ENCODE measurements at regions not wholly inside any gene's neighbourhood (a gene's known extent, or its start where the extent isn't known, plus 50 kb on each side); places are given as distances from the start of the nearest gene placed in this dataset.
"Not testable (repeated sequence)": the region's sequence is repeated elsewhere in the genome, so short reads cannot be mapped to it uniquely, and the experiment has no call there.

DNA sequence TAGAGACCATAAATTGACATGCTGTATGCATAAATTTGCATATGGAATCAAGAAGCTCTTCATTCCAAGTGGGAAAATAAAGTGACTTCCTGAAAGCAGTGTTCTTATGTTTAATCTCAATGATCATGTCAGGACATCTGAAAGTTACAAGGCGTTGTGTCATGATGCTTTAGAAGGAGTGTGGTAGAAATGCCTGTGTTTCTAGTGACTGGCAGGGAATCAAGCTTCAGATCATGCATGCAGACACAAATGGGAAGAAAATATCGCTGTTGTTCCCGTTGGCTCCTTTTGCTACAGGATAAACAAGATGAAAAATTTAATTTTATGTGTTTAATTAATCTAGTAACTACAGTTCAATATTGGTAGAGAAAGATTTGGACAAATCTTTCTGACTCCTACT is 298.1 kb upstream of the SYT1 start:
- TF ChIP-seq, protein P1, sequence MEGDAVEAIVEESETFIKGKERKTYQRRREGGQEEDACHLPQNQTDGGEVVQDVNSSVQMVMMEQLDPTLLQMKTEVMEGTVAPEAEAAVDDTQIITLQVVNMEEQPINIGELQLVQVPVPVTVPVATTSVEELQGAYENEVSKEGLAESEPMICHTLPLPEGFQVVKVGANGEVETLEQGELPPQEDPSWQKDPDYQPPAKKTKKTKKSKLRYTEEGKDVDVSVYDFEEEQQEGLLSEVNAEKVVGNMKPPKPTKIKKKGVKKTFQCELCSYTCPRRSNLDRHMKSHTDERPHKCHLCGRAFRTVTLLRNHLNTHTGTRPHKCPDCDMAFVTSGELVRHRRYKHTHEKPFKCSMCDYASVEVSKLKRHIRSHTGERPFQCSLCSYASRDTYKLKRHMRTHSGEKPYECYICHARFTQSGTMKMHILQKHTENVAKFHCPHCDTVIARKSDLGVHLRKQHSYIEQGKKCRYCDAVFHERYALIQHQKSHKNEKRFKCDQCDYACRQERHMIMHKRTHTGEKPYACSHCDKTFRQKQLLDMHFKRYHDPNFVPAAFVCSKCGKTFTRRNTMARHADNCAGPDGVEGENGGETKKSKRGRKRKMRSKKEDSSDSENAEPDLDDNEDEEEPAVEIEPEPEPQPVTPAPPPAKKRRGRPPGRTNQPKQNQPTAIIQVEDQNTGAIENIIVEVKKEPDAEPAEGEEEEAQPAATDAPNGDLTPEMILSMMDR (conservative IDR thresholded peaks at IDR 0.05; ENCODE audit: control insufficient read depth, insufficient read depth, low read depth, low read length): no peak
- DNase-seq (ENCODE audit: low read depth): no peak
- H3K4me3 ChIP-seq (ENCODE audit: control insufficient read depth, low read depth, low read length): no peak overlapping the region

DNA sequence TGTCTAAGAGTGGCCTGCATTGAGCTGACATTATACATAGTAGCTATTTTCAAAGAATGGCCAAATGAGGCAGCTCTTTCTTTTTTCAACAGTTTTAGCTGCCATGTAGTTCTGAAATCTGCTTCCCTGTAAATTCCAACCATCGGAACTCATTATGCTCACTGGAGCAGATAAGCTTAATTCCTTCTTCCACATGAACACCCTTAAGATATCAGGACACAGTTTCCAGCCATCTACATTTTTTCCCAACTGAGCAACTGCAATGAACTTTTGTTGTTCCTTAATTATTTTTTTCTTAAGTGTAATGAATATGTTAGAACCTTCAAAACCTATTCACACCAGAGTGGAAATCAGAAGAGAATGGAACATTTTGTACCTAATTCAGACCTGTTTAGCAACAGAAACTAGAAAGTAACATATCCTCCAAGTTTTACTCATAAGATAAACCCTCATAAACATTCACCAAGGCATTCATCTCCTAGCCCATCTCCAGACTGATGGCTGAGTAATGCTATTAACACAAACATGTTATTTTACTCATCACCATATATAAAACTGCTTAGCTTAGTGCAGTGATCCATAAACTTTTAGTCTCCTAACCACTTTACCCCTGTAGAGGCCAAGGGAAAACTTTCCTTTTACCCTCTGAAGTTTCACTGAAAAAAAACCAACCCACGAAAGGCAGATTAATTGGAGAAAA is 296.1 kb upstream of the SYT1 start:
- TF ChIP-seq, protein P1 (conservative IDR thresholded peaks at IDR 0.05; ENCODE audit: control insufficient read depth, insufficient read depth, low read depth, low read length): no peak
- H3K4me3 ChIP-seq (ENCODE audit: control insufficient read depth, low read depth, low read length): no peak overlapping the region
- peak; percentile 24 for DNase-seq (ENCODE audit: low read depth)

DNA sequence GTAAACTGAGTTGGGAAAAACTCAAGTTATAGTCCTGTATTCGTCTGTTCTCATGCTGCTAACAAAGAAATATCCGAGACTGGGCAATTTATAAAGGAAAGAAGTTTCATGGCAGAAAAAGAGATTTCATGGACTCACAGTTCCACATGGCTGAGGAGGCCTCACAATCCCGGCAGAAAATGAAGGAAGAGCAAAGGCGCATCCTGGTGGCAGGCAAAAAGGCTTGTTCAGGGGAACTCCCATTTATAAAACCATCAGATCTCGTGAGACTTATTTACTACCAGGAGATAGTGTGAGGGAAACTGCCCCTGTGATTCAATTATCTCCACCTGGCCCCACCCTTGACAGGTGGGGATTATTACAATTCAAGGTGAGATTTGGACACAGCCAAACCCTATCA is 292.6 kb upstream of the SYT1 start:
- H3K4me3 ChIP-seq (ENCODE audit: control insufficient read depth, low read depth, low read length): no peak overlapping the region
- TF ChIP-seq, protein P1 (conservative IDR thresholded peaks at IDR 0.05; ENCODE audit: control insufficient read depth, insufficient read depth, low read depth, low read length): no peak
- DNase-seq (ENCODE audit: low read depth): no peak

DNA sequence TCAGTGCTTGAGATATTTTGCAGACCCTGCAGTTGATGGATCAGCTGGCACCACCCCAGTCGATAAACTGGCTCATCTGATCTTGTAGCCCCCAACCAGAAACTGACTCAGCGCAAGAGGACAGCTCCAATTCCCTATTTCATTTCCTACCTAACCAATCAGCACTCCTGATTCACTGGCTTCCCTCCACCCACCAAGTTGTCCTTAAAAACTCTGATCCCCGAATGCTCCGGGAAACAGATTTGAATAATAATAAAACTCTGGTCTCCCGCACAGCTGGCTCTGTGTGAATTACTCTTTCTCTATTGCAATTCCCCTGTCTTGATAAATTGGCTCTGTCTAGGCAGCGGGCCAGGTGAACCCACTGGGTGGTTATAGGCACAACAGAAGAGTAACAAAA is 289.4 kb upstream of the SYT1 start:
- DNase-seq (ENCODE audit: low read depth); H3K4me3 ChIP-seq (ENCODE audit: control insufficient read depth, low read depth, low read length): not testable (repeated sequence)

DNA sequence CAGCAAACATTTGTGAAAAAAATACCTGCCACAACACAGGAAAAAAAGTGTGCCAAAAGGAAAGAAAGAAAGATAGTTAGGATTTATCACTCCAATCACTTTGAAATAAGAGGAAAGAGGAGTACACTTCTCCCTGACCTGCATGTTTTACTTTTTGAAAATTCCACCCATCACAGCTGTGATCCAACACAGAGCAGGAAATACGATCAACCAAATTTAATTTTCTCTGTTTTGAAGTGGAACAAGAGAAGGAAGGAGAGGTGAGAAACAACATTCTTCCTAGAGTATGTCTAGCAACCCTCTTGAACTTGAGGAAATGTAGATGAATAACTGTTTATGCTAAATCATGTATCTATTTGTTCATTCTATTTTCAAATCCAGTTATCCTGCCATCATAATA is 284.7 kb upstream of the SYT1 start:
- TF ChIP-seq, protein P1 (conservative IDR thresholded peaks at IDR 0.05; ENCODE audit: control insufficient read depth, insufficient read depth, low read depth, low read length): no peak
- DNase-seq (ENCODE audit: low read depth): no peak
- H3K4me3 ChIP-seq (ENCODE audit: control insufficient read depth, low read depth, low read length): no peak overlapping the region

DNA sequence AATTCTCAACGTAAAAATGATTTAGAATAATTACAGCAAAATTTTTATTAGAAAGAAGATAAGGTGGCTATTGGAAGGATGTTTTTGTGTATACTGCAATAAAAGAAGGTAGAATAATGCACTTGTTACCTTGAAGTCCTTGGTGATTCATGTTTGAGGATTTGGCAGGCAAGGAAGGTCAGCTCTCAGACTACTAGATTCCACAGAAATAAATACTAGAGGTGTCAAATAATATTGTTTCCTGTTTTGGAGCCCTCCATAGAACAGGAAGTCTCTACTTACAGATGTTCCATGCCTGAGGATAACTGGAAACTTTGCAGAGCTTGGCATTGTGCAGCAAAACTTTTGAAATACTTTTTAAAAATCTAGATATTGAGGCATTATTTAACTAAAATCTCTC is 284.3 kb upstream of the SYT1 start:
- TF ChIP-seq, protein P1 (conservative IDR thresholded peaks at IDR 0.05; ENCODE audit: control insufficient read depth, insufficient read depth, low read depth, low read length): no peak
- no peak for DNase-seq (ENCODE audit: low read depth)
- no peak overlapping the region for H3K4me3 ChIP-seq (ENCODE audit: control insufficient read depth, low read depth, low read length)

DNA sequence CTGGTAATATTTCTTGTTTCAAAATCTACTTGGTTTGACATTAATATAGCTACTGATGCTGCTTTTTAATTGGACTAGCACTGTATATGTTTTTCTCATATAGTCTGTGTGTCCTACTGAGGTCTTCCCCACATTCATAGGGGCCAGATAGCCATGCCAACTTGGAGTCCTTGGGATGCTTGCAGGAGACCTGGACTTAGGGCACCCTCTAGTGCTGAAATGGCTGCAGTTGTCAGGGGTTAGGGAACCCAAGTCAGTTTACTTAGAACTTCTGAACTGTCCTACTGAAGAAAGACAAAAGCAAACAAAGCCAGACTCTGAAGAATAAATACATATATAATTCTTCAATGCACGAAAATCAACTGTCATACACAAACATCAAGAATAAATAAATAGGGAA is 279.9 kb upstream of the SYT1 start:
- TF ChIP-seq, protein P1 (conservative IDR thresholded peaks at IDR 0.05; ENCODE audit: control insufficient read depth, insufficient read depth, low read depth, low read length): peak; percentile 40
- DNase-seq (ENCODE audit: low read depth): peak; percentile 45
- H3K4me3 ChIP-seq (ENCODE audit: control insufficient read depth, low read depth, low read length): no peak overlapping the region
